Mammary epithelial cell (primary cell): ENCODE measurements at regions not wholly inside any gene's neighbourhood (a gene's known extent, or its start where the extent isn't known, plus 50 kb on each side); places are given as distances from the start of the nearest gene placed in this dataset.

Experiments used
- CTCF ChIP-seq, 2 donors: IDR thresholded peaks in 1 of 2; conservative IDR thresholded peaks in 1 of 2; 2 replicates each; pipeline ENCODE4 v1.5.1; 2011 to 2012; ENCODE audit warnings: inconsistent platforms in 2 of 2, low read length in 2 of 2, mild to moderate bottlenecking in 2 of 2, control low read depth in 1 of 2, low read depth in 1 of 2; ENCODE audit not compliant: insufficient read depth in 1 of 2; ENCODE audit errors: extremely low read depth in 1 of 2
- EZH2 ChIP-seq: IDR thresholded peaks from 2 replicates; pipeline ENCODE4 v1.6.1; 2012; ENCODE audit warnings: low read length, inconsistent platforms, borderline replicate concordance

- TF ChIP-seq CTCF (conservative IDR thresholded peaks at IDR 0.05 in 1 of 2, IDR thresholded peaks at IDR 0.05 in 1 of 2; ENCODE audit: extremely low read depth in 1 of 2, insufficient read depth in 1 of 2, low read depth in 1 of 2, low read length in 2 of 2) (no peak), EZH2 (no peak)
Measured at GRCh38 chr4:26217961-26218676, 102.7 kb upstream of the RBPJ start.
